Loucy (cell line): ENCODE measurements at regions not wholly inside any gene's neighbourhood (a gene's known extent, or its start where the extent isn't known, plus 50 kb on each side); places are given as distances from the start of the nearest gene placed in this dataset.

Experiments used
- H2AFZ ChIP-seq: fragments of 200-600 bp; sonication (generic); 2 replicates; pipeline ENCODE4 v1.6.0; 2016; ENCODE audit warnings: antibody characterized with exemption, mild to moderate bottlenecking, low read length, moderate library complexity
- H3F3A ChIP-seq: fragments of 200-600 bp; 2 replicates; pipeline ENCODE4 v1.6.0; 2016; ENCODE audit warnings: antibody characterized with exemption, low read depth, mild to moderate bottlenecking
- H3K27me3 ChIP-seq: fragments of 200-600 bp; sonication (generic); 2 replicates; pipeline ENCODE4 v1.6.1; 2014; ENCODE audit warnings: low read length, mild to moderate bottlenecking; ENCODE audit not compliant: insufficient read depth, poor library complexity, severe bottlenecking
- H3K36me3 ChIP-seq: fragments of 200-600 bp; sonication (generic); 2 replicates; pipeline ENCODE4 v1.6.1; 2016; ENCODE audit warnings: low read length; ENCODE audit not compliant: insufficient read depth
- H3K4me1 ChIP-seq: fragments of 200-600 bp; sonication (generic); 2 replicates; pipeline ENCODE4 v1.5.1; 2014; ENCODE audit warnings: low read length, mild to moderate bottlenecking; ENCODE audit not compliant: insufficient read depth, poor library complexity, severe bottlenecking
- H3K4me2 ChIP-seq: fragments of 200-600 bp; sonication (generic); 2 replicates; pipeline ENCODE4 v1.6.0; 2014; ENCODE audit warnings: antibody characterized with exemption, low read length, low read depth, mild to moderate bottlenecking; ENCODE audit not compliant: poor library complexity, severe bottlenecking
- H3K4me3 ChIP-seq: fragments of 200-600 bp; sonication (generic); 2 replicates; pipeline ENCODE4 v1.5.1; 2014; ENCODE audit warnings: low read length, mild to moderate bottlenecking, mixed read lengths; ENCODE audit not compliant: poor library complexity, severe bottlenecking
- H3K79me2 ChIP-seq: fragments of 200-600 bp; sonication (generic); 2 replicates; pipeline ENCODE4 v1.6.1; 2014; ENCODE audit warnings: low read length; ENCODE audit not compliant: insufficient read depth
- H3K9ac ChIP-seq: fragments of 200-600 bp; sonication (generic); 2 replicates; pipeline ENCODE4 v1.6.0; 2014; ENCODE audit warnings: mild to moderate bottlenecking, low read depth, low read length, moderate library complexity; ENCODE audit not compliant: poor library complexity, severe bottlenecking
- H3K9me2 ChIP-seq: fragments of 200-600 bp; sonication (generic); replicated peaks from 2 replicates; pipeline ENCODE4 v1.6.1; 2016; ENCODE audit warnings: low read depth, low read length, mixed read lengths
- H3K9me3 ChIP-seq: fragments of 200-600 bp; sonication (generic); 2 replicates; pipeline ENCODE4 v1.6.1; 2014; ENCODE audit warnings: mild to moderate bottlenecking, antibody characterized with exemption, low read length, low read depth; ENCODE audit not compliant: insufficient read depth
- H4K20me1 ChIP-seq: fragments of 200-600 bp; sonication (generic); 2 replicates; pipeline ENCODE4 v1.6.0; 2014; ENCODE audit warnings: antibody characterized with exemption, low read length, mild to moderate bottlenecking; ENCODE audit not compliant: insufficient read depth, poor library complexity, severe bottlenecking
- CTCF ChIP-seq: fragments of 200-600 bp; sonication (generic); conservative IDR thresholded peaks from 2 replicates; pipeline ENCODE4 v1.5.1; 2014; ENCODE audit warnings: mild to moderate bottlenecking, antibody characterized with exemption, low read length
- EZH2phosphoT487 ChIP-seq: fragments of 200-600 bp; IDR thresholded peaks from 2 replicates; pipeline ENCODE4 v1.6.1; 2018; ENCODE audit warnings: antibody characterized with exemption, mild to moderate bottlenecking, moderate library complexity, borderline replicate concordance

GRCh38 chr19:31132753-31133110 lies 216.5 kb downstream of the TSHZ3 start:
- no peak overlapping the region for H3K4me2 ChIP-seq
- no peaks in the 10 kb centered on the region for H3K4me1 ChIP-seq
- H3K4me3 ChIP-seq = no peak overlapping the region

GRCh38 chr19:31128291-31128690 lies 220.9 kb downstream of the TSHZ3 start:
- H3K4me1 ChIP-seq = no peaks in the 10 kb centered on the region
- no peak overlapping the region for H3K4me2 ChIP-seq
- no peak overlapping the region for H2AFZ ChIP-seq
- no peaks in the 10 kb centered on the region for H3K9me2 ChIP-seq
- no peaks in the 10 kb centered on the region for H4K20me1 ChIP-seq
- TF ChIP-seq EZH2phosphoT487 (no peak), CTCF (no peak)
- H3K9ac ChIP-seq = no peak overlapping the region
- peaks cover 2% of the 10 kb centered on the region; the same call in 1 of the 2 replicates for H3K9me3 ChIP-seq
- no peaks in the 10 kb centered on the region for H3K79me2 ChIP-seq
- H3K27me3 ChIP-seq = no peaks in the 10 kb centered on the region
- H3K4me3 ChIP-seq = no peak overlapping the region
- no peaks in the 10 kb centered on the region for H3F3A ChIP-seq
- H3K36me3 ChIP-seq = no peaks in the 10 kb centered on the region

More at GRCh38 chr19:31132753-31133110, 216.5 kb downstream of the TSHZ3 start:
- Histone ChIP-seq H3K79me2 (no peaks in the 10 kb centered on the region), H3F3A (no peaks in the 10 kb centered on the region), H4K20me1 (no peaks in the 10 kb centered on the region), H3K9ac (no peak overlapping the region), H3K9me3 (peaks cover 5% of the 10 kb centered on the region; the same call in 1 of the 2 replicates), H3K36me3 (no peaks in the 10 kb centered on the region), H2AFZ (no peak overlapping the region), H3K27me3 (no peaks in the 10 kb centered on the region), H3K9me2 (no peaks in the 10 kb centered on the region)
- no peak for TF ChIP-seq CTCF
- TF ChIP-seq EZH2phosphoT487 = no peak

GRCh38 chr19:31127134-31127967 lies 221.9 kb downstream of the TSHZ3 start:
- Histone ChIP-seq H3K9me3 (peaks cover 3% of the 10 kb centered on the region; the same call in 1 of the 2 replicates), H3K36me3 (no peaks in the 10 kb centered on the region), H3K4me1 (no peaks in the 10 kb centered on the region), H4K20me1 (no peaks in the 10 kb centered on the region), H3K4me2 (no peak overlapping the region), H3F3A (no peaks in the 10 kb centered on the region), H2AFZ (no peak overlapping the region), H3K27me3 (no peaks in the 10 kb centered on the region), H3K9me2 (no peaks in the 10 kb centered on the region), H3K79me2 (no peaks in the 10 kb centered on the region), H3K4me3 (no peak overlapping the region), H3K9ac (no peak overlapping the region)
- TF ChIP-seq CTCF (no peak), EZH2phosphoT487 (no peak)
